ENCODE measurements at regions not wholly inside any gene's neighbourhood (a gene's known extent, or its start where the extent isn't known, plus 50 kb on each side); places are given as distances from the start of the nearest gene placed in this dataset.

GRCh38 chr5:20077186-20077585 lies 89.2 kb upstream of the CDH18 start:
- no peak for TF ChIP-seq CTCF (IDR thresholded peaks at IDR 0.05)

- no peak for TF ChIP-seq CTCF (IDR thresholded peaks at IDR 0.05)
Observed at GRCh38 chr5:20056933-20057332, 68.9 kb upstream of the CDH18 start.

- TF ChIP-seq CTCF (IDR thresholded peaks at IDR 0.05): no peak
Observed at GRCh38 chr5:20055301-20055700, 67.3 kb upstream of the CDH18 start.

- TF ChIP-seq CTCF (IDR thresholded peaks at IDR 0.05): no peak
Observed at GRCh38 chr5:20050262-20050661, 62.3 kb upstream of the CDH18 start.

DNA sequence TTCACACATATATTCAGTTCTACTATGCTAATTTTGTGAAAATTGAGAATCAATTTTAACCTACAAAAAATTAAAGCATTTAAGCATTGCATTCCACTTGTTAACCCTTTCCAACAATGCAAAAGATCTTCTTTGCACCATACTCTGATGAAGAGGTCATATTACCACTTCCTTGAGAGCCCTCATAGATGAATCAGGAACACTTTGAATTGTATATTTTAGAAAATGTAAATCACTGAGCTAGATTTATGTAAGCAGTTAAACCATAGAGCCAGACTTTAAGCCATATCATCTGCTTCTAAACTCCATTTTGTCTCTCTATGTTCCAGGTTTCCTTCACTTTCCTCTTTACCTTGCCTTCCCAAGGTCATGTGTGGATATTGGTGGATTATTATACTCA lies 56.5 kb upstream of the CDH18 start:
- TF ChIP-seq CTCF (IDR thresholded peaks at IDR 0.05): no peak

DNA sequence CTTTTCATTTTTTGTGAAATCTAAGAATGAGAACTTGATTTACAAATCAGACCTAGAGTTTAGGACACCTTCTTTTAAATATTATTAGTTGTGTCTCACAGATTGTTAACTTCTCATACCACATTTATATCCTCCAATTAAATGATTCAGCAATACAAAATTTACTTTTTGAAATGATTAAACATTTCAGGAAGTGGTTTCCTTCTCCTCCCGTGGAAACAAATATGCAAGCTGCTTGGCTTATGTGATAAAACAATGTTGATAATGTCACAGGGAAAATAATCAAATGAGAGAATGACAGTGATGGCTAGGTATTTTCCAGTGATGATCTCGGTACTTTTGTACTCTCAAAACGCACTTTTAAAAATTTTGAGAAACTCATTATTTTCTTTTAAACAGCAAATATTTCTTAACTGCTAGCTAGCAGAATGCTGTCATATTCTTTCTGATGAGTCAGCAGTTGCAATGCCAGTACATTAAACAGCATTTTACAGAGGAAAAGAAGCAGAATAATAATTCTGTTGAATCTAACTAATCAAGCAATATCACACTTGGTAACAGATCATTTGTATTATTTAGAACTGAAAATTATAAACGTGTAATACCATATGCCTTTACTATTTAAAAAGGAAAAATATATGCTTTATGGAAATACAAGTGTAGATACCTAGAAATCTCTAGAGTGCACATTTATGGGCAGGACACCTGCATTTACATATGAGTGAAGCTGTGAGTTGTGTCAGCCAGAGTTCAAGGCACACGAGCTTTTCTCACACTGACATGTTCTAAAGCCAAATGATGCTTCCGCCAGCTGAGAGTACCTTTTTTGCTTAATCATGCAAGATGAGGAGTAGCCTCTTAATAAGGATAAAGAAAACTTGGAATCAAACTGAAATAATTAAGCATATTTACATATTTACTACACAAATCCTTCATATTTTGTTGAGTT lies 53.6 kb upstream of the CDH18 start:
- no peak for TF ChIP-seq CTCF (IDR thresholded peaks at IDR 0.05)

DNA sequence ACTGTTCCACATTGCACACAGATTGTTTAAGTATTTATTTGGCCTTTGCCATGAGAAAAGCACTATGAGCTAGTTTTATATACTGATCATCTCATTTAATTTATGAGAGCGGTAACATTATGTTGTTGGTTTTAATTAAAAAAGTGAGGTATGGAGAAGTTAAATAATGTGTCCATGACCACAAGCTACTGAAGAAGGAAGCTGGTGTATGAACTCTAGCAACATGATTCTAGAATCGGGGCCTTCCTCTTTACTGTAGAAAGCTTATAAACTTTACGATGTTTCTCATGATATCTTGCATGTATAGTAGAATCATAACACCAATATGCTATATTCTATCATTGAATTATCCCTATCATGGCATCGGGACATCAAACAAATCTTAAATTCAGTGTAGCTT lies 52.9 kb upstream of the CDH18 start:
- no peak for TF ChIP-seq CTCF (IDR thresholded peaks at IDR 0.05)

Measured in LNCAP (cell line).